Pulmonary artery endothelial cell (primary cell): ENCODE measurements at regions not wholly inside any gene's neighbourhood (a gene's known extent, or its start where the extent isn't known, plus 50 kb on each side); places are given as distances from the start of the nearest gene placed in this dataset.
"Not testable (repeated sequence)": the region's sequence is repeated elsewhere in the genome, so short reads cannot be mapped to it uniquely, and the experiment has no call there.

Experiments used
- DNase-seq: peaks from one replicate; pipeline ENCODE4 v3.0.0-alpha.2; 2011; ENCODE audit warnings: low read depth, low spot score

- DNase-seq: peak; percentile 53
These were observed 199.4 kb downstream of the SPP2 start for GRCh38 chr2:234249873-234250272.

GRCh38 chr2:234249034-234249735 lies 198.7 kb downstream of the SPP2 start:
- no peak for DNase-seq

GRCh38 chr2:234248213-234248710 lies 197.8 kb downstream of the SPP2 start:
- DNase-seq: not testable (repeated sequence)

GRCh38 chr2:234247453-234248180 lies 197.1 kb downstream of the SPP2 start:
- no peak for DNase-seq

- DNase-seq: peak; percentile 83
These were observed 195.4 kb downstream of the SPP2 start for GRCh38 chr2:234245945-234246344.

GRCh38 chr2:234243871-234244565 lies 193.5 kb downstream of the SPP2 start:
- DNase-seq: no peak

GRCh38 chr2:234242459-234242836 lies 191.9 kb downstream of the SPP2 start:
- no peak for DNase-seq

- no peak for DNase-seq
These were observed 191.4 kb downstream of the SPP2 start for GRCh38 chr2:234241656-234242458.

GRCh38 chr2:234240917-234241316 lies 190.4 kb downstream of the SPP2 start:
- no peak for DNase-seq

GRCh38 chr2:234235191-234235590 lies 184.7 kb downstream of the SPP2 start:
- no peak for DNase-seq

- DNase-seq: no peak
These were observed 181.0 kb downstream of the SPP2 start for GRCh38 chr2:234231460-234231859.

- DNase-seq: no peak
These were observed 168.5 kb downstream of the SPP2 start for GRCh38 chr2:234219046-234219310.

GRCh38 chr2:234218266-234219045 lies 168.0 kb downstream of the SPP2 start:
- DNase-seq: no peak

- DNase-seq: no peak
These were observed 162.0 kb downstream of the SPP2 start for GRCh38 chr2:234212534-234212933.

GRCh38 chr2:234211797-234212196 lies 161.3 kb downstream of the SPP2 start:
- no peak for DNase-seq

- DNase-seq: no peak
These were observed 156.2 kb downstream of the SPP2 start for GRCh38 chr2:234206738-234207137.

- DNase-seq: no peak
These were observed 154.0 kb downstream of the SPP2 start for GRCh38 chr2:234204480-234204879.

GRCh38 chr2:234203135-234203984 lies 152.9 kb downstream of the SPP2 start:
- peak; percentile 91 for DNase-seq

GRCh38 chr2:234202601-234203000 lies 152.1 kb downstream of the SPP2 start:
- DNase-seq: no peak

- no peak for DNase-seq
These were observed 149.5 kb downstream of the SPP2 start for GRCh38 chr2:234199996-234200395.
